ENCODE measurements at regions not wholly inside any gene's neighbourhood (a gene's known extent, or its start where the extent isn't known, plus 50 kb on each side); places are given as distances from the start of the nearest gene placed in this dataset.

- TF ChIP-seq CTCF (conservative IDR thresholded peaks at IDR 0.05; ENCODE audit: control insufficient read depth, insufficient read depth, low read depth, low read length) = no peak
- DNase-seq (ENCODE audit: low read depth) = peak; percentile 81
- H3K4me3 ChIP-seq (ENCODE audit: control insufficient read depth, low read depth, low read length) = no peak overlapping the region
Measured at GRCh38 chr18:10040287-10041011, 126.6 kb downstream of the VAPA start.

- peak; percentile 83 for DNase-seq (ENCODE audit: low read depth)
- H3K4me3 ChIP-seq (ENCODE audit: control insufficient read depth, low read depth, low read length) = no peak overlapping the region
- TF ChIP-seq CTCF (conservative IDR thresholded peaks at IDR 0.05; ENCODE audit: control insufficient read depth, insufficient read depth, low read depth, low read length) = no peak
Measured at GRCh38 chr18:10041180-10041579, 127.4 kb downstream of the VAPA start.

GRCh38 chr18:10042492-10042891, 128.7 kb downstream of the VAPA start:
- TF ChIP-seq CTCF (conservative IDR thresholded peaks at IDR 0.05; ENCODE audit: control insufficient read depth, insufficient read depth, low read depth, low read length) = no peak
- no peak overlapping the region for H3K4me3 ChIP-seq (ENCODE audit: control insufficient read depth, low read depth, low read length)
- DNase-seq (ENCODE audit: low read depth) = no peak

- TF ChIP-seq CTCF (conservative IDR thresholded peaks at IDR 0.05; ENCODE audit: control insufficient read depth, insufficient read depth, low read depth, low read length) = no peak
- DNase-seq (ENCODE audit: low read depth) = no peak
- no peak overlapping the region for H3K4me3 ChIP-seq (ENCODE audit: control insufficient read depth, low read depth, low read length)
Measured at GRCh38 chr18:10044054-10044453, 130.2 kb downstream of the VAPA start.

GRCh38 chr18:10045296-10045891, 131.6 kb downstream of the VAPA start:
- no peak overlapping the region for H3K4me3 ChIP-seq (ENCODE audit: control insufficient read depth, low read depth, low read length)
- DNase-seq (ENCODE audit: low read depth) = no peak
- TF ChIP-seq CTCF (conservative IDR thresholded peaks at IDR 0.05; ENCODE audit: control insufficient read depth, insufficient read depth, low read depth, low read length) = no peak

GRCh38 chr18:10046178-10046807, 132.5 kb downstream of the VAPA start:
- no peak for TF ChIP-seq CTCF (conservative IDR thresholded peaks at IDR 0.05; ENCODE audit: control insufficient read depth, insufficient read depth, low read depth, low read length)
- no peak overlapping the region for H3K4me3 ChIP-seq (ENCODE audit: control insufficient read depth, low read depth, low read length)
- no peak for DNase-seq (ENCODE audit: low read depth)
